ENCODE measurements at regions not wholly inside any gene's neighbourhood (a gene's known extent, or its start where the extent isn't known, plus 50 kb on each side); places are given as distances from the start of the nearest gene placed in this dataset.
"Not testable (repeated sequence)": the region's sequence is repeated elsewhere in the genome, so short reads cannot be mapped to it uniquely, and the experiment has no call there.

DNA sequence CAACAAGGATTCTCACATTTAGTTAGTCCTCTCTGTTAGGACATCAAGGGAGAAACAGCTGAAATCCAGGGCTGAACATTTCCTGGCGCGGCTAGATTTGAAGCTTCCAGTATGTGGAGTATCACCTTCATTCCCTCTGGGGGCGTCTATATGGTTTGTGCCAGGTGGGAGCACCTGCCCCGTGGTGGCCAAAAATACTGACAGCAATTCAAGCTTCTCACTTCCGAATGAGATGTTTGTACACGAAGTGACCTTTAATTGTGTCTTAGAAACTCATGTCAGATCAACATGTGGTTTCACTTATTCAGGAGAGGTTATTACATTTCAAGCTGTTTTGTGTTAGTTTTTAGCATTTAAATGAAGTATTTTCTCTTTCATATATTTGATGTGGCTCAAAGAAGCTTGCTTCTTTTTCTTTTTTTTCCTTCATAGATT lies 67.3 kb upstream of the ZNF217 start:
- peak overlapping the region; percentile 87 to 88 for H3K4me3 Mint-ChIP-seq
- no peak for DNase-seq
- H3K36me3 Mint-ChIP-seq (ENCODE audit: insufficient read depth), result no peaks in the 10 kb centered on the region
- no peaks in the 10 kb centered on the region for H3K27me3 Mint-ChIP-seq
- peaks cover 20% of the 10 kb centered on the region in 2 donors for H3K4me1 Mint-ChIP-seq (ENCODE audit: low read depth in 2 of 2)
- H3K9me3 Mint-ChIP-seq, result no peaks in the 10 kb centered on the region
- peak overlapping the region; percentile 38 to 74 for H3K27ac Mint-ChIP-seq
- ATAC-seq (replicated peaks), result no peak

DNA sequence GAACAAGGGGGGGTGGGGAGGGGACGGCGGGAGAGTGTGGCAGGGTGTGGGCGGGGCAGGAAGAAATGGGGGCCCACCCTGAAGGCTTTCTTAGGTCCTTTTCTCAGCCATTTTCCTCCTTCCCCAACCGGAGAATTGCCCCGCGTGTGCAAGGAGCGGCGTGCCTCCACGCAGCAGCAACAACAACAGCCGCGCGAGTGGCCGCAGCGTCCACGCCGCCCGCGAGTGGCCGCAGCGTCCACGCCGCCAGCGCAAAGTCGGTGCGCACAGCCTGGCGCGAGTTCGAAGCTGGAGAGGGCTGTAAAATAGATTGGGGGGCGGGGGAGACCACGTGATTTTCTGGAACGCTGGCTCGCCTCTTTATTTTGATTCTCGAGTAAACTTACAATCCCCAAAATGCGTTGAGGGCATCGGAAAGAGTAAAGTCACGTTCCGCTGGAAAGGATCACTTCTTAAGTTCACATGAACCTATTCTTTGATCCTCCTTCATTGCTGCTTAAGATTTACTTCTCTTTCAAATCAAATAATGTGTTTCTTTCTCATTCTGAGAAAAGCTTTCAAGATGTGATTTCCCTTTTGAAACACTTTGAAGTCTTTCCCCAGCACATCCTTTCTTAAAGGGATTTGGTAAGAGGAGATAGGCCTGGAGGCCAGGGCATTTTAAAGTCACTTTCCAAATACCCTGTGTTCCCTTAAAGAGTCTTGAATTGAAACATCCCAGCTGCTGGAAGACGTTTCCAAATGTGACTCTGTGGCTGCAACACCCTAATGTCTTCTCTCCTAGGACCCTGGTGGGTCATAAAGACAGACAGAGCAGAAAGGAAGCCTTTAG lies 66.7 kb upstream of the ZNF217 start:
- Mint-ChIP-seq H3K36me3 (ENCODE audit: insufficient read depth) (no peaks in the 10 kb centered on the region), H3K4me1 (ENCODE audit: low read depth in 2 of 2) (peaks cover 20 to 22% of the 10 kb centered on the region in 2 donors), H3K4me3 (peak overlapping the region; percentile 87 to 88), H3K27ac (peak overlapping the region; percentile 38 to 74), H3K9me3 (no peaks in the 10 kb centered on the region), H3K27me3 (no peaks in the 10 kb centered on the region)
- ATAC-seq (replicated peaks), result peak; percentile 33
- DNase-seq, result no peak

DNA sequence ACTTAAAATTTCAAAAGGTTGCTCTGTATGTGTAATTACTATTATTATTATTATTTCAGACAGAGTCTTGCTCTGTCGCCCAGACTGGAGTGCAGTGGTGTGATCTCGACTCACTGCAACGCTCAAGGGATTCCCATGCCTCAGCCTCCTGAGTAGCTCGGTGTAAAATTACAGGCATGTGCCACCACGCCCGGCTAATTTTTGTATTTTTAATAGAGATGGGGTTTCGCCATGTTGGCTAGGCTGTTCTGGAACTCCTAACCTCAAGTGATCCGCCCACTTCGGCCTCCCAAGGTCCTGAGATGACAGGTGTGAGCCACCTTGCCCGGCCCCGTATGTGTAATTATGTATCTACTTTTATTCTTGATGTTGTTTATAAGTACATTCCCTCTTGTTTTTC lies 65.3 kb upstream of the ZNF217 start:
- ATAC-seq (replicated peaks) (no peak), DNase-seq (no peak)
- Mint-ChIP-seq H3K27me3 (no peaks in the 10 kb centered on the region), H3K36me3 (ENCODE audit: insufficient read depth) (no peaks in the 10 kb centered on the region), H3K27ac (no peak overlapping the region), H3K9me3 (no peaks in the 10 kb centered on the region), H3K4me1 (ENCODE audit: low read depth in 2 of 2) (peaks cover 20 to 22% of the 10 kb centered on the region in 2 donors), H3K4me3 (no peak overlapping the region)

- H3K4me1 Mint-ChIP-seq (ENCODE audit: low read depth in 2 of 2), result peaks cover 20 to 23% of the 10 kb centered on the region in 2 donors
- no peaks in the 10 kb centered on the region for H3K36me3 Mint-ChIP-seq (ENCODE audit: insufficient read depth)
- no peak overlapping the region for H3K4me3 Mint-ChIP-seq
- no peaks in the 10 kb centered on the region for H3K9me3 Mint-ChIP-seq
- no peak for ATAC-seq (replicated peaks)
- H3K27me3 Mint-ChIP-seq, result no peaks in the 10 kb centered on the region
- no peak overlapping the region for H3K27ac Mint-ChIP-seq
- DNase-seq, result no peak
Observed at GRCh38 chr20:53658322-53658721, 64.7 kb upstream of the ZNF217 start.

DNA sequence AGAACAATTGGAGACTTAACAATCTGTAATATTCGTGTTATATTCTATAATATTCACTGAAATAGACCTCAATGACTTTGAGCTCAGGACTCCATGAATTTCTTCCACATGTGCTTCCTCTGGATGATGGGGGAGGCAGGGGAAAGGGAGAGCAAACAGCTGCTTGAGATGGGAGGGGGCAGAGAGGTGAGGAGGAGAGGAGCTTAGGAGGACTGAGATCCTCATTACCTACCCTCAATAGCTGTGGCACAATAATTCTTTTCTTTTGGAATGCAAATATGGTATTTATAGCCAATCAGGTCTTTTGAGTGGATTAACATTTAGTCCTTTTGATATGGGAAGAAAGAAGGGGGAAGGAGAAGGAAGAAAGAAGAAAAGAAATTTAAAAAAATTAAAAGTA lies 64.1 kb upstream of the ZNF217 start:
- Mint-ChIP-seq H3K9me3 (no peaks in the 10 kb centered on the region), H3K27ac (no peak overlapping the region), H3K27me3 (no peaks in the 10 kb centered on the region), H3K36me3 (ENCODE audit: insufficient read depth) (no peaks in the 10 kb centered on the region), H3K4me1 (ENCODE audit: low read depth in 2 of 2) (peaks cover 24 to 29% of the 10 kb centered on the region in 2 donors), H3K4me3 (no peak overlapping the region)
- DNase-seq, result no peak
- no peak for ATAC-seq (replicated peaks)

DNA sequence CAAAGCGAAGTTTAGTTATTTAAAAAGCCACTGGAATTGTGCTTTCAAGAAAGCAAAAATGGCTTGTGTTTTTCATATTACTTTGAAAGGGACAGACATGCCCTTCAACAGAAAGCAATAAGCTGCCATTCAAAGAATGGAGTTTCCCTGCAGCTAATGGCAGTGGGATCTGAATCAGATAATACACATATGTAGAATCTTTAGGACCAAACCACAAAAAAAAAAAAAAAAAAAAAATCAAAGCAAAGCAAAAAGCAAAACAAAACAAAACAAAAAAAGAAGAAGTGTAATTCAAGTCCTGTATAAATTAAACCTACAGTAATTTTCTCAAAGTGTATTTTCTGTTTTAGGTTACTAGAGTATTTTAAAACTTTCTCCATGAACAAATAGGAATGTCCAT lies 63.6 kb upstream of the ZNF217 start:
- ATAC-seq (replicated peaks), result no peak
- H3K4me3 Mint-ChIP-seq, result peak overlapping the region in 1 of 2 donors; percentile 37

DNA sequence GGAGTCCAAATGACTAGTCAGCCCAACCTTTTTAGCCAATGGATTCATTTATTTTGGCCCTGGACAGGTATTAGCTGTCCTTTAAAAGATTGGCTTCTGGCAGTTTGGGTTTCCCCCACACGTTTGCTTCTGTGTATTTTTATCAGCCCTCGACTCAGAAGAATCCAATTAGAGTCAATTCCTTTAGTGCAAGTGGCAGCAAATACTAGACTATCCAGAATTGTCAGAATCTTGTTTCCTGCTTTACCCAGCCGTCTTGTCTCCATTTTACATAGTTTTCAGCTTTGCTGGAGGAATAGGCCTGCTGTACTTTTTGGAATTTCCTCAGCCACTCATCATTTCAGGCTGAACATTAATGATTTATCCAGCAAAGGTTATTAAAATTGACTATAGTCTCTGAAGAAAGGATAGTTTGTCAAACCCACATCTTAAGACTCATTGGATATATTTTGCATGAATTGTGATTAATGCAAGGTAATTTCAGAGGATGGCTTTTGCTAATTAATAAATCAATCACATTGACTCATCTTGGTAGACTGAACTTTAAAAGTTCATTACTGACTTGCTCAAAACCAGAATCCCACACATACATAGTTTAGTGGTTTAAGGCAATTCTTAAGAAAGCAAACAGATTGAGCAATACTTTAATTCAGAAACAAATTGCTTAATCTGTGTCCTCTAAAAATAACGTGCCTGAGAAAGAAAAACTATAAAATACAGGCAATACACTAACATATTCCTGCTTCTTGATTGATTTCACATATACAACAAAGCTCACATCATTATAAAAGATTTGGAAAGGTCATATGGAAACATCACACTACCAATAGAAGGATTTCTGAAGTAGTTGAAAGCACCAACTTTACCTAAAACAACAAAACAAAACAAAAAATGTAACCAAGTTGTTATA lies 62.9 kb upstream of the ZNF217 start:
- H3K4me1 Mint-ChIP-seq (ENCODE audit: low read depth in 2 of 2), result peaks cover 32 to 38% of the 10 kb centered on the region in 2 donors
- H3K4me3 Mint-ChIP-seq, result no peak overlapping the region

More for the DNA sequence above, 63.6 kb upstream of the ZNF217 start:
- Mint-ChIP-seq H3K27me3 (no peaks in the 10 kb centered on the region), H3K36me3 (ENCODE audit: insufficient read depth) (no peaks in the 10 kb centered on the region), H3K4me1 (ENCODE audit: low read depth in 2 of 2) (peaks cover 28 to 33% of the 10 kb centered on the region in 2 donors), H3K9me3 (no peaks in the 10 kb centered on the region), H3K27ac (peak overlapping the region in 1 of 2 donors; percentile 73)
- no peak for DNase-seq

DNA sequence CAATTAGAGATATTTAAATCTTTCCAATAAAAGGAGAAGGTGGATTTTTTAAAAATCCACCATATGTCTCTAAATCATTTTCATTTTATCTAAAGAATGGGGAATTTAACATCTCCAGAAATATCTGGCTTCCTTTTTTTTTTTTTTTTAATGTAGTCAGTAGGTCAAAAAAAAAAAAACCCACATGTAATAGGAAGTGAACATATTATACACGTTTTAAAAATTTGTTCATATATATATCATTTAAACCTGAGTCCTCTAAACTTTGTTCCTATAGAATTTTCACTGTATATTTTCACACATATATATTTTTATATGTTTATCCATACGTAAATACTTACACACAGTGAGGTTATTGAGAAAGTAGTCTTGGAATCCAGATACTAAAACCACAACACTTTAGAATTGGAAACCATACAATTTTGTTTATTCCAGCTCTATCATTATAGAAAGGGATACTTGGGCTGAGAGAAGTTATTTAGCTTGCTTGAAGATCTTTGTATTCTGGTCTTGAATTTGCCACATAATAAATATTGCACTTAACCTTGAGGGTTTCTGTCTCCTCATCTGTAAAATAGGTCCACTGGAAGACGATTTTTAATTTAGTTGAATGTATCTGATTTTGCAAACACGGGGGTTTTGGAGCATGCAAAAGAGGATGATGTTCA lies 62.1 kb upstream of the ZNF217 start:
- peaks cover 26 to 31% of the 10 kb centered on the region in 2 donors for H3K4me1 Mint-ChIP-seq (ENCODE audit: low read depth in 2 of 2)
- H3K4me3 Mint-ChIP-seq, result no peak overlapping the region
- no peak for ATAC-seq (replicated peaks)
- DNase-seq, result no peak
- H3K27me3 Mint-ChIP-seq, result no peaks in the 10 kb centered on the region
- H3K9me3 Mint-ChIP-seq, result no peaks in the 10 kb centered on the region
- H3K36me3 Mint-ChIP-seq (ENCODE audit: insufficient read depth), result no peaks in the 10 kb centered on the region
- H3K27ac Mint-ChIP-seq, result peak overlapping the region in 1 of 2 donors; percentile 73

More for the DNA sequence above, 62.9 kb upstream of the ZNF217 start:
- ATAC-seq (replicated peaks), result no peak
- H3K27ac Mint-ChIP-seq, result peak overlapping the region in 1 of 2 donors; percentile 73
- no peaks in the 10 kb centered on the region for H3K36me3 Mint-ChIP-seq (ENCODE audit: insufficient read depth)
- DNase-seq, result no peak
- no peaks in the 10 kb centered on the region for H3K9me3 Mint-ChIP-seq
- no peaks in the 10 kb centered on the region for H3K27me3 Mint-ChIP-seq

- no peak for ATAC-seq (replicated peaks)
- H3K36me3 Mint-ChIP-seq (ENCODE audit: insufficient read depth), result no peaks in the 10 kb centered on the region
- no peak for DNase-seq
- H3K4me1 Mint-ChIP-seq (ENCODE audit: low read depth in 2 of 2), result peaks cover 20 to 31% of the 10 kb centered on the region in 2 donors
- H3K27me3 Mint-ChIP-seq, result no peaks in the 10 kb centered on the region
- H3K9me3 Mint-ChIP-seq, result no peaks in the 10 kb centered on the region
- no peak overlapping the region for H3K4me3 Mint-ChIP-seq
- H3K27ac Mint-ChIP-seq, result peak overlapping the region; percentile 63 to 73
Observed at GRCh38 chr20:53654932-53655624, 61.4 kb upstream of the ZNF217 start.

DNA sequence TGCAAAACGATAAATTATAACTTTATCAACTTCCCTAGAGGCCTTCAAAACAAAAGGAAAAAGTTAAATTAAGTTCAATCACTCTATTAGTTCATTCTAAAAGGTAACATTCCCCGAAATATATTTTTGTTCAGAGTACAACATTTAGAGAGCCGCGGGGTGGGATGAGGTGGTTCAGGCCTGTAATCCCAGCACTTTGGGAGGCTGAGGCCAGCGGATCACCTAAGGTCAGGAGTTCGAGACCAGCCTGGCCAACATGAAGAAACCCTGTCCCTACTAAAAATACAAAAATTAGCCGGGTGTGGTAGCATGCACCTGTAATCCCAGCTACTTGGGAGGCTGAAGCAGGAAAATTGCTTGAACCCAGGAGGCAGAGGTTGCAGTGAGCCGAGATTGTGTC lies 60.9 kb upstream of the ZNF217 start:
- not testable (repeated sequence) for H3K36me3 Mint-ChIP-seq (ENCODE audit: insufficient read depth); ATAC-seq (replicated peaks); H3K4me3 Mint-ChIP-seq; H3K27me3 Mint-ChIP-seq; DNase-seq; H3K27ac Mint-ChIP-seq; H3K9me3 Mint-ChIP-seq
- H3K4me1 Mint-ChIP-seq (ENCODE audit: low read depth in 2 of 2), result peaks cover 19 to 31% of the 10 kb centered on the region in 2 donors

DNA sequence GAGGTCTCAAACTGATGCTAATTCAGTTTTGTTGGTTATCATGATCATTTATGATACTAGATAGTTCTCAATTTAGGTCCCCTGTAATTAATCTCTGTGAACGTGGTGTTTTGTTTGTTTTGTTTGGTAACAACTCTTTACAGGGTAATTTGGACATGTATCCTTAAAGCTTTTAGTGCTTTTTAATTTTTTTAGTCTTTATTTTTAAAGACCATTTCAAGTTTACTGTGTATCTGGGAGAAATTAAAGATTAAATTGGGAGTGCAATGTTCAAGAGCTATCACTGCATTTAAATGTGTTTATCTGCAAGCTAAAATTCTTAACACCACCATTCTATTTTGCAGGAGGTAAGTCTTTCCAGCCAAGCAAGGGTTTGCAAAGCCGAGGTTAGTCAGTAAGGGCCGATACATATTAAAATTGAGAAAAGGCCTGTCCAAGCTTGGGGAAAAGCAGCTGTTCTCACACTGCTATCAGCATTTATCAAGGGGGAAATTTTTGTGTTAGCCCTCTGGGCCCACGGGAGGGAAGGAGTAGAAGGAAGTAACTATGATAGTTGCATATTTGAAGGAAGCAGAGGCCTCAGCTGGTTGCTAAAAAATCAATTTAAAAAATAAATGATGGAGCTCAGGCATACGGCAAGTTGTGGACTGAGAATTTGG lies 59.3 kb upstream of the ZNF217 start:
- peak overlapping the region; percentile 62 to 95 for H3K27ac Mint-ChIP-seq
- ATAC-seq (replicated peaks) (no peak), DNase-seq (no peak)
- H3K27me3 Mint-ChIP-seq, result no peaks in the 10 kb centered on the region
- no peaks in the 10 kb centered on the region for H3K9me3 Mint-ChIP-seq
- H3K36me3 Mint-ChIP-seq (ENCODE audit: insufficient read depth), result no peaks in the 10 kb centered on the region
- peak overlapping the region; percentile 50 to 70 for H3K4me3 Mint-ChIP-seq
- peaks cover 19 to 31% of the 10 kb centered on the region in 2 donors for H3K4me1 Mint-ChIP-seq (ENCODE audit: low read depth in 2 of 2)

- Mint-ChIP-seq H3K27ac (peak overlapping the region; percentile 62 to 95), H3K4me3 (peak overlapping the region; percentile 50 to 70), H3K27me3 (no peaks in the 10 kb centered on the region), H3K4me1 (ENCODE audit: low read depth in 2 of 2) (peaks cover 18 to 25% of the 10 kb centered on the region in 2 donors), H3K9me3 (no peaks in the 10 kb centered on the region), H3K36me3 (ENCODE audit: insufficient read depth) (no peaks in the 10 kb centered on the region)
- ATAC-seq (replicated peaks) (peak; percentile 76), DNase-seq (peak in 1 of 3 experiments; percentile 17)
Observed at GRCh38 chr20:53652090-53652858, 58.6 kb upstream of the ZNF217 start.
